ENCODE measurements at regions not wholly inside any gene's neighbourhood (a gene's known extent, or its start where the extent isn't known, plus 50 kb on each side); places are given as distances from the start of the nearest gene placed in this dataset.

GRCh38 chr21:41604583-41605041, 96.7 kb upstream of the TMPRSS2 start:
- H3K27me3 ChIP-seq (ENCODE audit: control insufficient read depth in 2 of 2, insufficient read depth in 2 of 2, low read length in 2 of 2), result no peaks in the 10 kb centered on the region
- no peaks in the 10 kb centered on the region for H3K36me3 ChIP-seq (ENCODE audit: control insufficient read depth in 2 of 2, insufficient read depth in 2 of 2, low read length in 2 of 2)
- H3K27ac ChIP-seq (ENCODE audit: low read depth in 2 of 2, low read length in 2 of 2), result no peak overlapping the region
- H3K9me3 ChIP-seq (ENCODE audit: control insufficient read depth in 2 of 2, low read length in 2 of 2), result no peaks in the 10 kb centered on the region
- peaks cover 0 to 6% of the 10 kb centered on the region in 2 donors for H3K4me1 ChIP-seq (ENCODE audit: control insufficient read depth in 2 of 2, insufficient read depth in 2 of 2, low read length in 2 of 2)
- no peak overlapping the region for H3K4me3 ChIP-seq (ENCODE audit: low read length in 2 of 2)
- no peak overlapping the region for H3K9ac ChIP-seq (ENCODE audit: low read depth in 1 of 2, low read length in 2 of 2)

GRCh38 chr21:41603476-41603875, 95.5 kb upstream of the TMPRSS2 start:
- H3K27ac ChIP-seq (ENCODE audit: low read depth in 2 of 2, low read length in 2 of 2), result no peak overlapping the region
- H3K27me3 ChIP-seq (ENCODE audit: control insufficient read depth in 2 of 2, insufficient read depth in 2 of 2, low read length in 2 of 2), result no peaks in the 10 kb centered on the region
- no peak overlapping the region for H3K9ac ChIP-seq (ENCODE audit: low read depth in 1 of 2, low read length in 2 of 2)

GRCh38 chr21:41602531-41602930, 94.6 kb upstream of the TMPRSS2 start:
- Histone ChIP-seq H3K27ac (ENCODE audit: low read depth in 2 of 2, low read length in 2 of 2) (no peak overlapping the region), H3K4me1 (ENCODE audit: control insufficient read depth in 2 of 2, insufficient read depth in 2 of 2, low read length in 2 of 2) (peaks cover 0 to 6% of the 10 kb centered on the region in 2 donors), H3K9ac (ENCODE audit: low read depth in 1 of 2, low read length in 2 of 2) (no peak overlapping the region), H3K4me3 (ENCODE audit: low read length in 2 of 2) (no peak overlapping the region), H3K36me3 (ENCODE audit: control insufficient read depth in 2 of 2, insufficient read depth in 2 of 2, low read length in 2 of 2) (no peaks in the 10 kb centered on the region), H3K9me3 (ENCODE audit: control insufficient read depth in 2 of 2, low read length in 2 of 2) (no peaks in the 10 kb centered on the region), H3K27me3 (ENCODE audit: control insufficient read depth in 2 of 2, insufficient read depth in 2 of 2, low read length in 2 of 2) (no peaks in the 10 kb centered on the region)

More at GRCh38 chr21:41603476-41603875, 95.5 kb upstream of the TMPRSS2 start:
- no peaks in the 10 kb centered on the region for H3K9me3 ChIP-seq (ENCODE audit: control insufficient read depth in 2 of 2, low read length in 2 of 2)
- peaks cover 0 to 6% of the 10 kb centered on the region in 2 donors for H3K4me1 ChIP-seq (ENCODE audit: control insufficient read depth in 2 of 2, insufficient read depth in 2 of 2, low read length in 2 of 2)
- no peaks in the 10 kb centered on the region for H3K36me3 ChIP-seq (ENCODE audit: control insufficient read depth in 2 of 2, insufficient read depth in 2 of 2, low read length in 2 of 2)
- H3K4me3 ChIP-seq (ENCODE audit: low read length in 2 of 2), result no peak overlapping the region

GRCh38 chr21:41601573-41602368, 93.8 kb upstream of the TMPRSS2 start:
- H3K9me3 ChIP-seq (ENCODE audit: control insufficient read depth in 2 of 2, low read length in 2 of 2), result no peaks in the 10 kb centered on the region
- H3K27ac ChIP-seq (ENCODE audit: low read depth in 2 of 2, low read length in 2 of 2), result no peak overlapping the region
- H3K36me3 ChIP-seq (ENCODE audit: control insufficient read depth in 2 of 2, insufficient read depth in 2 of 2, low read length in 2 of 2), result no peaks in the 10 kb centered on the region
- no peak overlapping the region for H3K4me3 ChIP-seq (ENCODE audit: low read length in 2 of 2)
- peaks cover 0 to 6% of the 10 kb centered on the region in 2 donors for H3K4me1 ChIP-seq (ENCODE audit: control insufficient read depth in 2 of 2, insufficient read depth in 2 of 2, low read length in 2 of 2)
- no peaks in the 10 kb centered on the region for H3K27me3 ChIP-seq (ENCODE audit: control insufficient read depth in 2 of 2, insufficient read depth in 2 of 2, low read length in 2 of 2)
- H3K9ac ChIP-seq (ENCODE audit: low read depth in 1 of 2, low read length in 2 of 2), result no peak overlapping the region

- Histone ChIP-seq H3K27me3 (ENCODE audit: control insufficient read depth in 2 of 2, insufficient read depth in 2 of 2, low read length in 2 of 2) (no peaks in the 10 kb centered on the region), H3K4me1 (ENCODE audit: control insufficient read depth in 2 of 2, insufficient read depth in 2 of 2, low read length in 2 of 2) (peaks cover 0 to 6% of the 10 kb centered on the region in 2 donors), H3K27ac (ENCODE audit: low read depth in 2 of 2, low read length in 2 of 2) (no peak overlapping the region)
Measured at GRCh38 chr21:41600961-41601572, 93.1 kb upstream of the TMPRSS2 start.

GRCh38 chr21:41600556-41600955, 92.6 kb upstream of the TMPRSS2 start:
- Histone ChIP-seq H3K9ac (ENCODE audit: low read depth in 1 of 2, low read length in 2 of 2) (no peak overlapping the region), H3K27ac (ENCODE audit: low read depth in 2 of 2, low read length in 2 of 2) (no peak overlapping the region), H3K9me3 (ENCODE audit: control insufficient read depth in 2 of 2, low read length in 2 of 2) (no peaks in the 10 kb centered on the region), H3K36me3 (ENCODE audit: control insufficient read depth in 2 of 2, insufficient read depth in 2 of 2, low read length in 2 of 2) (no peaks in the 10 kb centered on the region), H3K4me1 (ENCODE audit: control insufficient read depth in 2 of 2, insufficient read depth in 2 of 2, low read length in 2 of 2) (peaks cover 0 to 6% of the 10 kb centered on the region in 2 donors), H3K4me3 (ENCODE audit: low read length in 2 of 2) (no peak overlapping the region), H3K27me3 (ENCODE audit: control insufficient read depth in 2 of 2, insufficient read depth in 2 of 2, low read length in 2 of 2) (no peaks in the 10 kb centered on the region)

More at GRCh38 chr21:41600961-41601572, 93.1 kb upstream of the TMPRSS2 start:
- Histone ChIP-seq H3K36me3 (ENCODE audit: control insufficient read depth in 2 of 2, insufficient read depth in 2 of 2, low read length in 2 of 2) (no peaks in the 10 kb centered on the region), H3K4me3 (ENCODE audit: low read length in 2 of 2) (no peak overlapping the region), H3K9ac (ENCODE audit: low read depth in 1 of 2, low read length in 2 of 2) (no peak overlapping the region), H3K9me3 (ENCODE audit: control insufficient read depth in 2 of 2, low read length in 2 of 2) (no peaks in the 10 kb centered on the region)

- Histone ChIP-seq H3K27me3 (ENCODE audit: control insufficient read depth in 2 of 2, insufficient read depth in 2 of 2, low read length in 2 of 2) (no peaks in the 10 kb centered on the region), H3K9me3 (ENCODE audit: control insufficient read depth in 2 of 2, low read length in 2 of 2) (no peaks in the 10 kb centered on the region), H3K4me1 (ENCODE audit: control insufficient read depth in 2 of 2, insufficient read depth in 2 of 2, low read length in 2 of 2) (peaks cover 0 to 6% of the 10 kb centered on the region in 2 donors), H3K27ac (ENCODE audit: low read depth in 2 of 2, low read length in 2 of 2) (no peak overlapping the region), H3K9ac (ENCODE audit: low read depth in 1 of 2, low read length in 2 of 2) (no peak overlapping the region), H3K4me3 (ENCODE audit: low read length in 2 of 2) (no peak overlapping the region), H3K36me3 (ENCODE audit: control insufficient read depth in 2 of 2, insufficient read depth in 2 of 2, low read length in 2 of 2) (no peaks in the 10 kb centered on the region)
Measured at GRCh38 chr21:41600116-41600515, 92.2 kb upstream of the TMPRSS2 start.

GRCh38 chr21:41598561-41599431, 90.8 kb upstream of the TMPRSS2 start:
- no peaks in the 10 kb centered on the region for H3K27me3 ChIP-seq (ENCODE audit: control insufficient read depth in 2 of 2, insufficient read depth in 2 of 2, low read length in 2 of 2)
- no peaks in the 10 kb centered on the region for H3K9me3 ChIP-seq (ENCODE audit: control insufficient read depth in 2 of 2, low read length in 2 of 2)
- no peak overlapping the region for H3K9ac ChIP-seq (ENCODE audit: low read depth in 1 of 2, low read length in 2 of 2)
- no peak overlapping the region for H3K4me3 ChIP-seq (ENCODE audit: low read length in 2 of 2)
- no peaks in the 10 kb centered on the region for H3K36me3 ChIP-seq (ENCODE audit: control insufficient read depth in 2 of 2, insufficient read depth in 2 of 2, low read length in 2 of 2)
- H3K27ac ChIP-seq (ENCODE audit: low read depth in 2 of 2, low read length in 2 of 2), result no peak overlapping the region
- H3K4me1 ChIP-seq (ENCODE audit: control insufficient read depth in 2 of 2, insufficient read depth in 2 of 2, low read length in 2 of 2), result peaks cover 0 to 6% of the 10 kb centered on the region in 2 donors

- Histone ChIP-seq H3K4me3 (ENCODE audit: low read length in 2 of 2) (no peak overlapping the region), H3K9me3 (ENCODE audit: control insufficient read depth in 2 of 2, low read length in 2 of 2) (no peaks in the 10 kb centered on the region), H3K36me3 (ENCODE audit: control insufficient read depth in 2 of 2, insufficient read depth in 2 of 2, low read length in 2 of 2) (no peaks in the 10 kb centered on the region), H3K9ac (ENCODE audit: low read depth in 1 of 2, low read length in 2 of 2) (no peak overlapping the region), H3K4me1 (ENCODE audit: control insufficient read depth in 2 of 2, insufficient read depth in 2 of 2, low read length in 2 of 2) (peaks cover 0 to 12% of the 10 kb centered on the region in 2 donors), H3K27ac (ENCODE audit: low read depth in 2 of 2, low read length in 2 of 2) (no peak overlapping the region), H3K27me3 (ENCODE audit: control insufficient read depth in 2 of 2, insufficient read depth in 2 of 2, low read length in 2 of 2) (no peaks in the 10 kb centered on the region)
Measured at GRCh38 chr21:41597811-41598231, 89.9 kb upstream of the TMPRSS2 start.

Measured in mucosa of rectum (tissue), 2 donors.